Activated gamma-delta T cell (primary cell): ENCODE measurements at regions not wholly inside any gene's neighbourhood (a gene's known extent, or its start where the extent isn't known, plus 50 kb on each side); places are given as distances from the start of the nearest gene placed in this dataset.
"Not testable (repeated sequence)": the region's sequence is repeated elsewhere in the genome, so short reads cannot be mapped to it uniquely, and the experiment has no call there.

Source experiments
- DNase-seq: peaks from one replicate; lab custom pipeline; 2025; lab: John Stamatoyannopoulos, UW

DNA sequence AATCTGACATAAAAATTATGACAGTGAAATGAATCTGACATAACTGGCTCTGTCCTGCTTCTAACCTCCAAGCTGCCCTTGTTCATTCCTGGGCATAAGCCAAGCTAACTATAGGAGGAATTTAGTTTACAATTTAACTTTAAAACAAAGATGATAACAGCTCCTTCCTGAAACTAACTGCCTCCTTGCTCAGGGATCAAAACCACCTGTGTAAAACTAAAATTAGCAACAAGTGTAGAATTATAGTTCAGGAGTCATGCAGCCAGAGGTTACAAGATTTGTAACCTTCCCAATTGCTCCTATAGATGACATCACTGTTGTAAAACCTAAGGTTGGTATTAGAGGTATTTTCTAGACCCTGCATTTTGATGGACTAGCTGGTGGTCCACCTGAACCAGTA, 256.4 kb upstream of the POM121L12 start:
- DNase-seq, result no peak

DNA sequence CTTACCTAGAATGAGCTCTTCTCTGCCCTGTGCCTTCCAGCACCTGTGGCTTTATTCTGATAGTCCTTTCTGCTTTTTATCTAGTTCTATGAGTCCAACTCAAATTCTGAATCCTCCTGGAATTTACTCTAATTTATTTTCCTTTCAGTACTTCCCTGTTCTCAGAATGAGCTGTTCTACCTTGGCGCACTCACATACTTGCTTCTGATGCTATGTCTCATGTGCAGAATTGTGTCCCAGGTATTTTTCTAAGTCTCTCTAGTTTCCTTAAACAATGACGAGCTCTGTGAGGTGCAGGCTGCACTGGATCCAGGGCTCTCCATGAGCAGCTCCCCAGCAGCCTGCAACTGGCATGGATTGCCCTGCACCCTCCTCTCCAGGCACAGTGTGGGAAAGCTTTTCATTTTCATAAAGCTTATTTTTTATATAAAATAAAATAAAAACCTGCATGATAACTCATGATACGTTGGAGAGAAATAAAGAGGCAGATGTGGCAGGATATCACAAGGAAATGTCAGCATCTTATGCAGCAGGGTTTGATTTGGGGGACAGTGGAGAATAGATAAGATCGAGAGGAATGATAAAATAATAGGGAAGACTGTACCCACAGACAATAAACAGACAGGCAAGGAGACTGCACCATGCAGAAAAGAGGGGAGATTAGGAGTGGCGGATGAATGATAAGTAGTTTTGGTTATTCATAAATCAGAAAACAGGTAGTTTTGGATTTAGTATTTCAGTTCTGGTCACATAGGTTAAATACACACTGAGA, 258.2 kb upstream of the POM121L12 start:
- DNase-seq, result no peak

DNA sequence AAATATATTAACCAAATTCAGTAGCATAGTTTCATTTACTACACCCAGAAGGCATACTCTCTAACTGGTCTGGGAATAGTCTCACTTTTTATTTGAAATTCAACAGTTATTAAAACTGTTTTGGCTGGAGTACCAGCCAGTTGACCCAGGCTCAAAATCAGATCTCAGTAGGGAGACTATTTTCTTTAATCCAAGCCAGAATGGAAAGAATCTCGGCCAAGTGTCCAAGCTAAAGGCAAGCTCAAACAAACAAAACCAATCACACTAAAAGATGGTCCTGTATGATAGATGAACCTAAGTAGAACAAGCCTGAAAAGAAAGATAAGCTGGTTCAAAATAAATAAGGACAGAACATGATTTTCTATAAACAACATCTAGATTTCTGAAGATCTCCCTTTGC, 259.6 kb upstream of the POM121L12 start:
- no peak for DNase-seq

DNA sequence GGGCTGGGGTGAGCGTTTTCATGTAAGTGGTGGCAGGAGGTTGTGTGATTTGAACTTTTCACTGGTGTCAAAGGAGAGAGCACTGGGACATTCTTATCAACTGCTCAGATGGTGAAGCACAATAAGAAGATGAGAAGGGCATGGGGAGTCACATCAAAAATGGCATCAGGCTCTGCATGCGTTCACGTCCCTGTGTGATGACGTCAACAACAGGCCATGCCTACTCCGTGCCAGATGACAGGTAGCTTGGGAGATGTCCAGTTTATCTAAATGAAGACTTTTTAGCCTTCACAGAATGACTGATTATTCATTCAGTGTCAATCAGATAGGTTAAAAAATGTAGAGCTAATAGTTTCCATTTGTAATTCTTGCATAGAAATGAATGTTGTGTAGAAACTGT, 264.3 kb upstream of the POM121L12 start:
- no peak for DNase-seq

DNA sequence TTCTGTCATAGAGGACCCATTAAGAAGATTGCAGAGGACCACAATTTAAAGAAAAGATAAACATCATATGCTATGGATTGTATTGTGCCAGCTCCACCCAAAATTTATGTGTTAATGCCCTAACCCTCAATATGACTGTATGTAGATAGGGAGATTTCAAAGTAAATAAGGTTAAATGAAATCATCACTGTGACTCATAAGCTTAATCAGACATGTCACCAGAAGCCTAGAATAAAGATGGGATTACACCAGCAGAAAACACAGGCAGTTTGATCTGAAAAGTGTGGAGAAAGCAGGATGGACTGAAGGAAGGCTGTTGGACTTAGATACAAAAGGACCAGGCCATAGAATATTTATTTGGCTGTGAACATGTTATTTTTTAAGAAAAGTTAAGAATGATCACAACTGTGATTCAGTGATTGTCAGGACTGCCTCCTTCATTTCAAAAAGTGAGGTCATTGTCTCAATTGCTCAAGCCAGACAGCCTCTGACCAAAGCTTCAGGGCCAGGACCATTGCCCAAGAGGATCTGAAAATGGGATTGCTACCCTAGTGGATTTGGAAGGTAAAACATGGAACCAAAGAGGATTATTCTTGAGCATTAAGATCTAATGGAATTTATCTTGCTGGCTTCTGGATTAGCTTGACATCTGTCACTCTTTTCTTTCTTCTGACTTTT, 270.8 kb upstream of the POM121L12 start:
- DNase-seq, result no peak

DNA sequence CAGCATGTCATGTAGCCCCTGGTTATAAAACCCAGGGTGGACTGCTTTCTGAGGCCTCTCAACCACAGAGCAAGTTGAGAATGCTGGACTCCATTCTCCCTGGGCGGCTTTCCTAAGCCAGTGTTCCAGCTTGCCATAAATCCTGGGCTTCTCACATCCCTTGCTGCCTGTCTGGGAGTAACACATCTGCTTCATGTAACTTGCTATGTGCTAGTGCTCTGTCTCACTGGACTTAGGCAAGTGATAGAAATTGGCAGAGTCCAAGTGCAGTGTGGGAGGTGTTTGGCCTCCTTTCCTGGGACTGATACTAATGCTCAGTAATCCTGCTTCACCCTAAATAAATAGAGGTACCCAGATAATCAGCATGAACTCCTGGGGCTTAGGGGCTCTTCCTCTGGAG, 277.1 kb upstream of the POM121L12 start:
- DNase-seq, result no peak

DNA sequence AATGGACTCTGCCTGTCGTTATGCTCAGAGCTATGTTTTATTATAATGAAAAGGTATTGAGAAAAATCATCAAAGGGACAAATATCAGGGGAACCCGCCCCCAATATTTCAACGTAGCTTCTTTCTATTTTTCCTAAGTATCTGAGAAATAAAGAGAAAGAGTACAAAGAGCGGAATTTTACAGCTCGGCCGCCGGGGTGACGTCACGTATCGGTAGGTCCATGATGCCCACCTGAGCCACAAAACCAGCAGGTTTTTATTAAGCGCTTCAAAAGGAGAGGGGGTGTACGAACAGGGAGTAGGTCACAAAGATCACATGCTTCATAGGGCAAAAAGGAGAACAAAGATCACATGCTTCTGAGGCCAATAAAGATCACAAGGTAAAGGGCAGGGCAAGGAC, 281.6 kb upstream of the POM121L12 start:
- no peak for DNase-seq

DNA sequence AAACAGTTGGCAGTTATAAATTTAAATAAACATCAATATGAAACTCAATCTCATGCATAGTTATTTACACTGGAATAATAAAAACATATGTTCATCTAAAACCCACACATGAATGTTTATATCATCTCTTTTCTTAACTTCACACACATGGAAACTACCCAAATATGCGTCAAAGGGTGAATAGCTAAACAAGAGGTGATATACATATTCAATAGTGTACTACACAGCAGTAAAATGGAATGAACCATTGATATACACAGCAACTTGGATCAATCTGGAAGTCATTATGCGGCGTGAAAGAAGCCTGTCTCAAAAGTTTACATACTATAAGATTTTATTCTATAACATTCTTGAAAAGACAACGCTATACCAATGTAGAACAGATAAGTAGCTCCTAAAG, 282.5 kb upstream of the POM121L12 start:
- no peak for DNase-seq

DNA sequence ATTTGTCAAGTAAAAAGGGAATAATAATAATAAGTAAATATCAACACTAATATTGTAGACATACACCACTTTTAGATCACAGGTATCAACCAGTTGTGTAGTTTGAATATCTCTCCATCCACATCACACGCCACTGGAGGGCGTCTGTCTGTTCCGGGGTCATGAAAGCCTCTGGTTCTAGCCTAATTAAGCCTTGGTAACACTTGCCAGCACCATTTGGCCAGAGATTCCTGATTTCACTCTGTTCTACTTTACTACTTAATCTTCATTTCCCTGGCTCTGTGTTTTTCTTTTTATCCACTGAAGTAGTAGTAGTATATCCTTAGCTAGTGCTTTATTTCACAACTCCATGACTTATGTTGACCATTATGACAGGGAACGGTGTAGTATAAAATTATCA, 285.6 kb upstream of the POM121L12 start:
- no peak for DNase-seq

DNA sequence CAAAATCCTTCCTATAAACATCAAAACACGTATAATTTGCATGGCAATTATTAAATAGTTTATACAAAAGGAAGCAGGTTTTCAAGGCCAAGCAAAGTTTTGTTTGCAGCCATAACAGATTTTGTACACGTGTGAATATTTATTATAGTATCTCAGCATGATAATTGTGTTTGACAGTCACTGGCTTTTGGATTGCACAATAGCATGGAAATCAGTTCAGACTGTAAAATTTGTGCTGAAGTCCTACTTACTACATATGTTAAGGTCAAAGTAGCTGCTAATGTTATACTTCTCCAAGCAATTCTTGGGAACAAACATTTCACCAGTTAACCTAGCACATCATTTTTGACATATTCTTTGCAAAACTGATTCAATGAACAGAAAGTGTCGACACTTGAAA, 287.6 kb upstream of the POM121L12 start:
- DNase-seq, result no peak

DNA sequence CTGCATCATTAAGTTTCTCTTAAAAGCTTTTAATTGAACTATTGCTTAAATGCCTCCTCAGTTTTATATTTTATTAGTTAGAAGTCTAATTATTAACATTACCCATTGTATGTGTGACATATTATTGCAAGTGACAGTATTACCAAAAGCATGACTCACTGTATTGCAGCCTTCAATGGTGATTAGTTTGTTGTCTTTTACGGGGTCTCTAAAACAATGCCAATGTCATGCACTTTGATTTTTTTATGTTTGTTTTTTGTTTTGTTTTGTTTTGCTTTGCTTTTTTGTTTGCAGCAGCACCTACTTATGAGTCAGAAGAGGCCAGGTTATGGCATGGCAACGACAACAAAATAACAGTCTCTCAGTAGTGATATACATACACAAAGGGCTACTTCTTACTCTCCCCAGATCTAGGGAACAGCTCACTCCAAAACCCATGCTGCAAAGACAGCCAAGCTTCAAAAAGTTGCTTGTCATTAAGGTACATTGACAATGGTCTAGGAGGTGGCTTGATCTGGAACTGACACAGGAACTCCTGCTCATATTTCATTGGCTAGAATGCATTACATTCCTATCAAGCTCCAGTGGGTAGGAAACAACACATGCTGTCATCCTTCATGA, 293.7 kb upstream of the POM121L12 start:
- DNase-seq, result no peak

DNA sequence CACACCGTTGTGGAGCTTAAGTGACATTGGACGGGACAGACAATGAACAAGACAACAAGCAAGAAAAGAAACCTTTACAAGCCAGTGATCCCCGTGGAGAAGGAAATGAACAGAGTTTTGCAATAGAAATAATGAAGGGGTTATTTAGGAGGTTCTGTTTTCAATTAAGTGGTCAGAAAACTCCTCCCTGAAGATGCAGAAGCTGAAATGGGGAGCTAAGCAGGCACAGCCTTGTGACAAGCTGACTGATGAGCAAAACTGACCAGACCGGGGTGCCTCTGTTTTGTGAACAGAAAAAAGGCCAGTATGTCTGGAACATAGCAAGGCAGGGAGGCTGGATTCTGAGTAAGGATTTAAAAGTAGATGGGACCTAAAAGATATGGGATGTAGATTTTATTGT, 299.8 kb upstream of the POM121L12 start:
- DNase-seq, result no peak

DNA sequence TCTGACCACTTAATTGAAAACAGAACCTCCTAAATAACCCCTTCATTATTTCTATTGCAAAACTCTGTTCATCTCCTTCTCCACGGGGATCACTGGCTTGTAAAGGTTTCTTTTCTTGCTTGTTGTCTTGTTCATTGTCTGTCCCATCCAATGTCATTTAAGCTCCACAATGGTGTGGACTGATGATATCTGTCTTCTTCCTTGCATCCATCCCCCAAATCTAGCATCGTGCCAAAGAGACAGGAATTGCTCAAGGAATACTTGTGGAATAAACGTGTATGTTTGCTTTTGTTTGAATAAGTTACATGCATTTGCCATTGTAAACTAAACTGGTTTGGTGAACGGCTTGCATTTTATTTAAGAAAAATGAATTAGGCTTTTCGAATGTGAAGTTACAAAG, 306.8 kb upstream of the POM121L12 start:
- not testable (repeated sequence) for DNase-seq

DNA sequence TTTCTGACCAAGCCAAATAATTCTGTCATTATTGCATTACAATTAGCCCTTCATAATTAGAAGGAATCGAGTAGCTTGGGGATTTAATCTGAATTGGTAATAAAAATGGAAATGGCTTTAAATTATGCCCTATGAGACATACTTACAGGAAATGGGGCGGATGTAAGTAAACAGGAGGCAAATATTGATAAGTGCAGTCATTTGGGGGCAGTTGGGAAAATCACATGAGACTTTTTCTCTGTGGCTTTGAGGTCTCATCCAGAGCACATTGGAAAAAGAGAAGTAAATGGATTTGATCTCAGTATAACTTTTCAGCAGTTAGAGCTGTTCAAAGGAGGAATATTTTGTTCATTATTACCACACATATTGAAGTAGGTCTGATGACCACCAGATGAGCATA, 307.8 kb upstream of the POM121L12 start:
- no peak for DNase-seq

DNA sequence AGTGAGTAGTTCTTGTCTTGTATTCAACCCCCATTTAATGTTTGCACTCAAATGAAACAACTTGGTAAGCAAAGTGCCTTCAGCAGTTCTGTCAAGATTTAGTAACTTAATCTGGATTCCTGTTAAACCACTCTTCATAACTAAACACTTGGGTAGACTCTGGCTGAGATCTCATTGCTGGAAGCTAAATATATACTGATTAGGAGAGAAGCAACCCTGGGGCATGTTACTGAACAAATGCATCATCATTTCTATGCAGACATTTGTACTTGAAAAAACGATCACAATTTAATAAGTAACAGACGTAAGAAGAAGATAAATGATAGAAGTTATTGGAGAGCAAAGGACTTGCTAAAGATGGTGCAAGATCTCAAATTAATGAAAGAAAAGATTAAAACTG, 308.4 kb upstream of the POM121L12 start:
- DNase-seq, result no peak

DNA sequence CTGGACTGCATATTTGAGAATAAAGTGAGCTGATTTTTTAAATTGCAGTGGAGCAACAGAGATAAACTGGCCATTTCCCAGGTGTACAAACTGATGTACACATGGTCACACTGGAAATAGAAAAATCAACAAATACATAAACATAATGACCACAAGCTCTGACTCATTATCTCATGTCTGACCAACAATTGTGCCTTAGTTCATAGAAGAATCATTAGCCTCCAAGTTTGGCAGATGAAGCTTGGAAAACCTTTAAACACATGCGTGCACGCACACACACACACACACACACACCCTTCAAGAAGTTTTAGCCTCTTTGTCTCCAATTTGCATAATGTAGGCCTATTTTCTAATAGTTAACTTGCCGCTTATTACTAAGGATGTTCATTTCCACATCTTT, 308.9 kb upstream of the POM121L12 start:
- DNase-seq, result no peak

DNA sequence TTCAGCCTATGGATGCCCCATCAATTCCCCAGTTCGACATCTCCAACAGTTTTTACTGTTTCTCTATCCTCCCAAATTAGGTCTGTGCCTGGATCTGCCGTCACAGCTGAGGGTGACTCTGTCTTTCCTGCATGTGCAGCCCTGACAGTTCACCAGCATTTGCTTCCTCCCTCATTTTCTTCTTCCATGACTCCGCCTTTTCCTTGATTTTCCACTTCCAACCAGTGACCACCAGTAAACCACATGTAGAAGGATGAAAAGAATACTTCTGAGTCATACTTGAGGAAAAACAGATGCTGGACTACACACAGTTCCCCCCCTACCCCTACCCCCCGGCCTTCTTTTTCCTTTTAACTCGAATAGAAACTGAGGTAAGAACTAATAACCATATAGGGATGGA, 311.8 kb upstream of the POM121L12 start:
- DNase-seq, result no peak

DNA sequence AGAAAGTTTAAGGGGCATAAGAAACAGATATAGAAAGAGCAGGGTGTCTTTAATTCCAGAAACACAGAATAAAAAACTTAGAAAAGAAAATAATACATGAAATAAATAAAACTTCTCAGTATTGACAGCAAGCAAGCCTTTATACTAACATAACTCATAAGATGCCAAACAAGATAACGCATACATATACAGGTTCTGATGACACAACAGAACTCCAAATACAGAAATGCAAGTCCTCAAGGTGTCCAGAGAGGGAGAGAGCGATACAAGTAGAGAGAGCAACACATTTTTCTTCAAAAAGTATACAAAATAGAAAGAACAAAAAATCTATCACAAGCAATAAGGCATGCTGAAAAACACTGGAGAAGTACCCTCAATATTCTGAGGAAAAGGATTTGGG, 314.6 kb upstream of the POM121L12 start:
- no peak for DNase-seq

DNA sequence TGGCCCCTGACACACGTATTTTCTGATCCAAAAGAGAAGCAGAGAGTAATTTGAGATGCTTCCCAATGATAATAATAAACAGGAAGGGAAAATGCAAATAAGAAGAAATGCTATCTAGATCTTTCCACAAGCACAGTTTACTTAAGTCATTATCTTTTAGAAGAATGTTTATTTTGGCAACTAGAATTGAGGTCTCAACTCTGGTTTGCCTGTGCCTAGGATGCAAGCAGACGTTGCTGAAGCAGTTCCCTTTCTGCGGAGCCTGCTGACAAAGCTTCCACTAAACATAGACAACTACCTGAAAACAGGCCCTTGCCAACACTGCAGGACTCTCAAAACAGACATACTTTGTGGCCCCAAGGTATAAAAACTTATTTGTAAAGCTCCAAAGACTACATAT, 315.8 kb upstream of the POM121L12 start:
- no peak for DNase-seq

DNA sequence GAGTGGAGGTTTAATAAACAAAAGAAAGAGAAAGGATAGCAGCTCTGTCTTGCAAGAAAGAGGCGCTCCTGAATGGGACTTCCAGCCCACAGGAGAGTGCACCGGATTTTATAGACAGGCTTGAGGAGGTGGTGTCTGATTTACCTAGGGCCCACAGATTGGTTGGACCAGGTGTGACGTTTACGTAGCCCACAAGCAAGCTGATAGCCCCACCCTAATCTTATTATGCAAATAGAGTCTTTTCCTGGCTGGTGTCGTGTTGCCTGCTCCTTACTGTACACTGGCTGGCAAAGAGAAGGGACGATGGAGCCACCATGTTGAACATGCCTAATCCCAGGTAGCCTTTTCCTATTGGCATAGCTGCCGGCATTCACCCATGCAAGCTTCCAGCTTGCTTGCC, 319.7 kb upstream of the POM121L12 start:
- DNase-seq, result no peak

DNA sequence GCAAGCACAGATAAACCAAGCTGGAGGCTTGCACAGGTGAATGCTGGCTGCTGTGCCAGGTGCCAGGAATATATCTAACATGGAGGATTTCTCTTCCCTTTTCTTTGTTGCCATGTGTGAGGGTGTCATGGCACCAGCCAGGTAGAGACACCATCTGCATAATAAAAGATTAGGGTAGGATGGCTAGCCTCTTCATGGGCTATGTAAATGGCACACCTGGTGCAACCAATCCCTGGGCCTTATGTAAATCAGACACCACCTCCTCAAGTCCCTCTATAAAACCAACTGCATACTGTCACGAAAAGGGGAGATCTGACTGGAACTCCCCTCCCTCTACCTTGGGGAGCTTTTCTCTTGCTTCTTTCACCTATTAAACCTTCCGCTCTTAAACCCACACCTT, 322.5 kb upstream of the POM121L12 start:
- no peak for DNase-seq

DNA sequence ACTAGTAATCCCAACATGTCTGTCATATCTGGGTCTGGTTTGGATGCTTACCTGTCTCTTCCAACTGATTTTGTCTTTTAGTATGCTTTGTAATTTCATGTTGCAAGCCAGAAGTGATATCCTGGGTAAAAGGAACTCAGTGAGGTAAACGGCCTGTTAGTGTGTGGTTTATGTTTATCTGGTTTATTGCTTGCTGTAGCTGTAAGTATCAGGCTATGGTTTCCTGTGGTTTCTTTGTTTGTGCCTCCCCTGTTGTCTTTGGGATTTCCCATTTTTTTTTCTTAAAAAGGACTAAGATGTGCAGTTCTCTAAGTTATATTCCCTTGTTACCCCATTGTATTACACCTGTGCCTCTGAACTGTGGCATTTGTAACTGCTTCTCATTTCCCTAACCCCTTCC, 323.5 kb upstream of the POM121L12 start:
- DNase-seq, result no peak

DNA sequence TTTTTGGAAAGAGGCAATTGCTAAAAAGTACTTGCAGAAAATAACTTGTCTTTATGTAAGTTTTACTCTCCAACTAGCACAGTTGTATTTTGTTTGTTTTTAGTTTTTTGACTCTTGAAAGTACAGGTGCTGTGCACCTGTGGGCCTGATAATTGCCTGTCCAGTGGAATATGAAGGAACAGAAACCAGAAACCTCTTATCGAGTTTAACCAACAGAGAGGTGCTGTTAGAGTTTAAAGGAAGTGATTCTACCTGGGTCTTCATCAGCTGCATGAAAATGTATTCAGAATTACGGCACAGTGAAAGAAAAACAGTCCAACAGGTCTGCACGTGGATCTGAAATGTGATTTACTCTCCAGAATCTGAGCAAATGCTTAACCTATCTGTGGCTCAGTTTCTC, 326.6 kb upstream of the POM121L12 start:
- no peak for DNase-seq
